Stomach smooth muscle (tissue), 2 donors: ENCODE measurements at regions not wholly inside any gene's neighbourhood (a gene's known extent, or its start where the extent isn't known, plus 50 kb on each side); places are given as distances from the start of the nearest gene placed in this dataset.

Experiments
- H3K27ac ChIP-seq: one replicate; pipeline ENCODE4 v1.7.0; 2013; ENCODE audit warnings: mild to moderate bottlenecking, low read length, inconsistent platforms
- H3K27me3 ChIP-seq, 2 donors: one replicate each; pipeline ENCODE4 v1.7.0; 2013; ENCODE audit warnings: low read length in 2 of 2; ENCODE audit not compliant: insufficient read depth in 2 of 2, control insufficient read depth in 1 of 2
- H3K36me3 ChIP-seq, 2 donors: one replicate each; pipeline ENCODE4 v1.7.0; 2013; ENCODE audit warnings: low read length in 2 of 2; ENCODE audit not compliant: control insufficient read depth in 2 of 2, insufficient read depth in 2 of 2
- H3K4me1 ChIP-seq: one replicate; pipeline ENCODE4 v1.7.0; 2013; ENCODE audit warnings: low read length; ENCODE audit not compliant: control insufficient read depth, insufficient read depth
- H3K4me3 ChIP-seq, 2 donors: one replicate each; pipeline ENCODE4 v1.7.0; 2013; ENCODE audit warnings: low read length in 2 of 2
- H3K9ac ChIP-seq, 2 donors: one replicate each; pipeline ENCODE4 v1.7.0; 2013; ENCODE audit warnings: low read length in 2 of 2, mild to moderate bottlenecking in 1 of 2
- H3K9me3 ChIP-seq, 2 donors: one replicate each; pipeline ENCODE4 v1.7.0; 2013; ENCODE audit warnings: low read length in 2 of 2; ENCODE audit not compliant: control insufficient read depth in 2 of 2
- donor health status: healthy.
- donor health status: Pancreatic carcinoma.

GRCh38 chr9:88077071-88077617, 61.1 kb downstream of the SPATA31C2 start:
- no peaks in the 10 kb centered on the region for H3K27me3 ChIP-seq
- H3K36me3 ChIP-seq, result no peaks in the 10 kb centered on the region
- H3K27ac ChIP-seq, result peak overlapping the region; percentile 75
- peak overlapping the region; percentile 77 to 80 for H3K4me3 ChIP-seq
- H3K9me3 ChIP-seq, result no peaks in the 10 kb centered on the region
- H3K9ac ChIP-seq, result peak overlapping the region; percentile 6 to 51
- H3K4me1 ChIP-seq, result peaks cover 9% of the 10 kb centered on the region

- Histone ChIP-seq H3K9ac (peak overlapping the region; percentile 57 to 71), H3K4me3 (peak overlapping the region; percentile 77 to 80), H3K27ac (peak overlapping the region; percentile 75), H3K27me3 (no peaks in the 10 kb centered on the region), H3K9me3 (no peaks in the 10 kb centered on the region), H3K36me3 (no peaks in the 10 kb centered on the region), H3K4me1 (peaks cover 9% of the 10 kb centered on the region)
These were observed 61.8 kb downstream of the SPATA31C2 start for GRCh38 chr9:88076286-88077070.

GRCh38 chr9:88075966-88076285, 62.3 kb downstream of the SPATA31C2 start:
- H3K36me3 ChIP-seq, result no peaks in the 10 kb centered on the region
- H3K27ac ChIP-seq, result peak overlapping the region; percentile 75
- H3K9ac ChIP-seq, result peak overlapping the region; percentile 57 to 58
- H3K27me3 ChIP-seq, result no peaks in the 10 kb centered on the region
- peak overlapping the region; percentile 77 to 80 for H3K4me3 ChIP-seq
- H3K9me3 ChIP-seq, result no peaks in the 10 kb centered on the region
- peaks cover 9% of the 10 kb centered on the region for H3K4me1 ChIP-seq

- Histone ChIP-seq H3K9me3 (no peaks in the 10 kb centered on the region), H3K4me1 (peaks cover 9% of the 10 kb centered on the region), H3K4me3 (peak overlapping the region; percentile 77 to 80), H3K9ac (peak overlapping the region; percentile 57 to 58), H3K27ac (peak overlapping the region; percentile 75), H3K27me3 (no peaks in the 10 kb centered on the region), H3K36me3 (no peaks in the 10 kb centered on the region)
These were observed 62.8 kb downstream of the SPATA31C2 start for GRCh38 chr9:88075506-88075905.

GRCh38 chr9:88074931-88075330, 63.3 kb downstream of the SPATA31C2 start:
- Histone ChIP-seq H3K27me3 (no peaks in the 10 kb centered on the region), H3K4me3 (no peak overlapping the region), H3K9ac (no peak overlapping the region), H3K27ac (no peak overlapping the region), H3K4me1 (peaks cover 9% of the 10 kb centered on the region), H3K36me3 (no peaks in the 10 kb centered on the region), H3K9me3 (no peaks in the 10 kb centered on the region)

- no peaks in the 10 kb centered on the region for H3K36me3 ChIP-seq
- no peak overlapping the region for H3K4me3 ChIP-seq
- no peaks in the 10 kb centered on the region for H3K27me3 ChIP-seq
- H3K27ac ChIP-seq, result no peak overlapping the region
- peaks cover 9% of the 10 kb centered on the region for H3K4me1 ChIP-seq
- no peak overlapping the region for H3K9ac ChIP-seq
- H3K9me3 ChIP-seq, result no peaks in the 10 kb centered on the region
These were observed 65.4 kb downstream of the SPATA31C2 start for GRCh38 chr9:88072831-88073375.

- H3K4me1 ChIP-seq, result peaks cover 4% of the 10 kb centered on the region
- no peaks in the 10 kb centered on the region for H3K36me3 ChIP-seq
These were observed 66.9 kb downstream of the SPATA31C2 start for GRCh38 chr9:88071331-88071730.

GRCh38 chr9:88065619-88066018, 72.7 kb downstream of the SPATA31C2 start:
- Histone ChIP-seq H3K27me3 (no peaks in the 10 kb centered on the region), H3K4me1 (no peaks in the 10 kb centered on the region), H3K9ac (no peak overlapping the region), H3K36me3 (no peaks in the 10 kb centered on the region), H3K27ac (no peak overlapping the region), H3K4me3 (no peak overlapping the region), H3K9me3 (no peaks in the 10 kb centered on the region)

More at GRCh38 chr9:88071331-88071730, 66.9 kb downstream of the SPATA31C2 start:
- Histone ChIP-seq H3K9ac (no peak overlapping the region), H3K27ac (no peak overlapping the region), H3K4me3 (no peak overlapping the region), H3K9me3 (no peaks in the 10 kb centered on the region), H3K27me3 (no peaks in the 10 kb centered on the region)

- Histone ChIP-seq H3K27me3 (no peaks in the 10 kb centered on the region), H3K9me3 (no peaks in the 10 kb centered on the region), H3K36me3 (no peaks in the 10 kb centered on the region), H3K4me1 (no peaks in the 10 kb centered on the region), H3K27ac (no peak overlapping the region), H3K4me3 (no peak overlapping the region), H3K9ac (no peak overlapping the region)
These were observed 73.7 kb downstream of the SPATA31C2 start for GRCh38 chr9:88064554-88064953.

- Histone ChIP-seq H3K36me3 (no peaks in the 10 kb centered on the region), H3K9me3 (no peaks in the 10 kb centered on the region), H3K27ac (no peak overlapping the region), H3K4me1 (no peaks in the 10 kb centered on the region), H3K27me3 (no peaks in the 10 kb centered on the region), H3K4me3 (no peak overlapping the region), H3K9ac (no peak overlapping the region)
These were observed 77.5 kb downstream of the SPATA31C2 start for GRCh38 chr9:88060746-88061145.

GRCh38 chr9:88059469-88059868, 78.8 kb downstream of the SPATA31C2 start:
- no peaks in the 10 kb centered on the region for H3K27me3 ChIP-seq
- H3K9me3 ChIP-seq, result no peaks in the 10 kb centered on the region
- H3K9ac ChIP-seq, result no peak overlapping the region
- no peak overlapping the region for H3K27ac ChIP-seq
- no peak overlapping the region for H3K4me3 ChIP-seq
- no peaks in the 10 kb centered on the region for H3K36me3 ChIP-seq
- no peaks in the 10 kb centered on the region for H3K4me1 ChIP-seq
